ENCODE measurements at regions not wholly inside any gene's neighbourhood (a gene's known extent, or its start where the extent isn't known, plus 50 kb on each side); places are given as distances from the start of the nearest gene placed in this dataset.

DNA sequence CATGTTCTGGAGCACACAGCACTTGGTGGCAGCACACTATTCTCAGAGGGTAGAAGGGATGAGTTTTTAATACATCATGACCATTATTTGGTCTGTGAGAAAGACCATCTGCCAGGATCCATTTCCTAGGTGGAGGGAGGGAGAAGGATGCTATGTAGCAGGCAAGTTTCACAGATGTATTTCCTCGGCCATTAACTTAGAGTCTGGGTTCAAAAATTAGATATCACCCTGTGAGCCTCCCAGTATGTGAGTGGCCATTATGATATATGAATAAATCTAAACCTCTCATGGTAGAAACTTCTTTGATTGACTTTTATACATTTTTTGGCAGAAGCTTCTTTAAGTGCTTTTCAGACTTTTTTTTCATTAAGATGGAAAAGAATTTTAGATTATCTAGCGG, 133.9 kb downstream of the SREK1 start (continued):
- TF ChIP-seq, protein P1, sequence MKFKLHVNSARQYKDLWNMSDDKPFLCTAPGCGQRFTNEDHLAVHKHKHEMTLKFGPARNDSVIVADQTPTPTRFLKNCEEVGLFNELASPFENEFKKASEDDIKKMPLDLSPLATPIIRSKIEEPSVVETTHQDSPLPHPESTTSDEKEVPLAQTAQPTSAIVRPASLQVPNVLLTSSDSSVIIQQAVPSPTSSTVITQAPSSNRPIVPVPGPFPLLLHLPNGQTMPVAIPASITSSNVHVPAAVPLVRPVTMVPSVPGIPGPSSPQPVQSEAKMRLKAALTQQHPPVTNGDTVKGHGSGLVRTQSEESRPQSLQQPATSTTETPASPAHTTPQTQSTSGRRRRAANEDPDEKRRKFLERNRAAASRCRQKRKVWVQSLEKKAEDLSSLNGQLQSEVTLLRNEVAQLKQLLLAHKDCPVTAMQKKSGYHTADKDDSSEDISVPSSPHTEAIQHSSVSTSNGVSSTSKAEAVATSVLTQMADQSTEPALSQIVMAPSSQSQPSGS (IDR thresholded peaks at IDR 0.05; ENCODE audit: low read length) = no peak
- TF ChIP-seq, protein P2, sequence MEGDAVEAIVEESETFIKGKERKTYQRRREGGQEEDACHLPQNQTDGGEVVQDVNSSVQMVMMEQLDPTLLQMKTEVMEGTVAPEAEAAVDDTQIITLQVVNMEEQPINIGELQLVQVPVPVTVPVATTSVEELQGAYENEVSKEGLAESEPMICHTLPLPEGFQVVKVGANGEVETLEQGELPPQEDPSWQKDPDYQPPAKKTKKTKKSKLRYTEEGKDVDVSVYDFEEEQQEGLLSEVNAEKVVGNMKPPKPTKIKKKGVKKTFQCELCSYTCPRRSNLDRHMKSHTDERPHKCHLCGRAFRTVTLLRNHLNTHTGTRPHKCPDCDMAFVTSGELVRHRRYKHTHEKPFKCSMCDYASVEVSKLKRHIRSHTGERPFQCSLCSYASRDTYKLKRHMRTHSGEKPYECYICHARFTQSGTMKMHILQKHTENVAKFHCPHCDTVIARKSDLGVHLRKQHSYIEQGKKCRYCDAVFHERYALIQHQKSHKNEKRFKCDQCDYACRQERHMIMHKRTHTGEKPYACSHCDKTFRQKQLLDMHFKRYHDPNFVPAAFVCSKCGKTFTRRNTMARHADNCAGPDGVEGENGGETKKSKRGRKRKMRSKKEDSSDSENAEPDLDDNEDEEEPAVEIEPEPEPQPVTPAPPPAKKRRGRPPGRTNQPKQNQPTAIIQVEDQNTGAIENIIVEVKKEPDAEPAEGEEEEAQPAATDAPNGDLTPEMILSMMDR (IDR thresholded peaks at IDR 0.05; ENCODE audit: control extremely low read depth in 1 of 3, insufficient read depth in 1 of 3, low read depth in 1 of 3, low read length in 3 of 3) = no peak
- TF ChIP-seq RAD21 (IDR thresholded peaks at IDR 0.05 in 1 of 2, conservative IDR thresholded peaks at IDR 0.05 in 1 of 2; ENCODE audit: low read depth in 2 of 2, low read length in 2 of 2) (no peak), TCF12 (IDR thresholded peaks at IDR 0.05; ENCODE audit: low read depth, low read length) (no peak), CREB1 (IDR thresholded peaks at IDR 0.05) (no peak), EP300 (IDR thresholded peaks at IDR 0.05; ENCODE audit: borderline replicate concordance in 1 of 2, low read depth in 2 of 2, low read length in 2 of 2) (no peak), KDM5A (IDR thresholded peaks at IDR 0.05; ENCODE audit: low read length) (no peak)
